ENCODE measurements at regions not wholly inside any gene's neighbourhood (a gene's known extent, or its start where the extent isn't known, plus 50 kb on each side); places are given as distances from the start of the nearest gene placed in this dataset.
"Not testable (repeated sequence)": the region's sequence is repeated elsewhere in the genome, so short reads cannot be mapped to it uniquely, and the experiment has no call there.

DNA sequence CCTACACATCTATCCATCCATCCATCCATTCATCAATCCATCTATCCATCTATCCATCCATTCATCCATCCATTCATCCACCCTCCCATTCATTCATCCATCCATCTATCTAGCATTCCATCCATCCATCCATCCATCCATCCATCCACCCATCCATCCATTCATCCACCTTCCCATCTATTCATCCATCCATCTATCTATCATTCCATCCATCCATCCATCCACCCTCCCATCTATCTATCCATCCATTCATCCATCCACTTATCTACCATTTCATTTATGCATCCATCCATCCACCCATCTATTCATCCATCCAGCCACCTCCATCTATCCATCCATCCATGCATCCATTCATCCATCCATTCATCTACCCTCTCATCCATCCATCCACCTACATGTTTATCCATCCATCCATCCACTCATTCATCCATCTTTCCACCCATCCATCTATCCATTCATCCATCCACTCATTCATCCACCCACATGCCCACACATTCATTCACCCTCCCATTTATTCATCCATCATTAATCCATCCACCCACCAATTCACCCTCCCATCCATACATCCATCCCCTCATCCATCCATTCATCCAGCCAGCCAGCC is 258.5 kb downstream of the CRLF2 start:
- DNase-seq, result no peak

GRCh38 chrX:952816-953215 is 259.6 kb downstream of the CRLF2 start:
- no peak for DNase-seq

DNA sequence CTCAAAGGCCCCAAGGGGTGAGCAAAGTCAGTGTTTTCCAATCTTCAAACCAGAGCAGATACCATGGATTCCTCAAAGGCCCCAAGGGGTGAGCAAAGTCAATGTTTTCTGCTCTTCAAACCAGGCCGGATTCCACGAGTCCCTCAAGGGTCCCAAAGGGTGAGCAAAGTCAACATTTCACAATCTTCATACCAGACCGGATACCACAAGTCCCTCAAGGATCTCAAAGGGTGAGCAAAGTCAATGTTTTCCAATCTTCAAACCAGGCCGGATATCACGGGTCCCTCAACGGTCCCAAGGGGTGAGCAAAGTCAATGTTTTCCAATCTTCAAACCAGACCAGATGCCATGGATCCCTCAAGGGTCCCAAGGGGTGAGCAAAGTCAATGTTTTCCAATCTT is 265.2 kb downstream of the CRLF2 start:
- DNase-seq, result not testable (repeated sequence)

DNA sequence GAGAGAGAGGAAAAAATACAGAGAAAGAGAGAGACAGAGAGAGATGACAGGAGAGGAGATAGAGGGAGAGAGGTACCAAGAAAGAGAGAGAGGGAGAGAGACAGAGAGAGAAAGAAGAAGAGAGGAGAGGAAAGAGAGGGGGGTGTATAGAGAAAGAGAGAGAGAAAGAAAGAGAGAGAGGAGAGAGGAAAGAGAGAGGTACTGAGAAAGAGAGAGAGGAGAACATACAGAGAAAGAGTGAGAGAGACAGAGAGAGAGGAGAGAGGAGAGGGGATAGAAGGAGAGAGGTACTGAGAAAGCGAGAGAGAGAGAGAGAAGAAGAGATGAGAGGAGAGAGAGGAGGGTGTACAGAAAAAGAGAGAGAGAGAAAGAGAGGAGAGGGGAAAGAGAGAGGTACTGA is 269.4 kb downstream of the CRLF2 start:
- no peak for DNase-seq

DNA sequence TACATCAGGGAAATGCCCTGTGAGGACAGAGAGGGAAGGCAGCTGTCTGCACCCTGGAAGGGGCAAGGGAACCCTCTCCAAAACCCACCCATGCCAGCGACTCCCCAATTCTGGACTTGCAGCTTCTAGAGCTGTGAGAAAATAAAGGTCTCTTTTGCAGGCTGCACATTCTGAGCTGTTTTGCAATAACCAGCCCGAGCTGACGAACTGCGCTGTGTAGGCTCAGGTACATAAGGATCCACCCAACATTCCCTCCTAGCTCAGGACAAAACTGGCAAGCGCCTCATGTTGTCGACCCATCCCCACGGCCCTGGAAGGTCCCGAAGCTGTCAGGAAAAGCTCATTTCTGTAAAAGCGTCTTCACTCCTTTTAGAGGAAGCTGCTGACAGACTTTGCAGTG is 271.8 kb downstream of the CRLF2 start:
- DNase-seq, result no peak

- DNase-seq, result no peak
Observed at GRCh38 chrX:936979-937769, 275.3 kb downstream of the CRLF2 start.

GRCh38 chrX:933611-934010 is 278.8 kb downstream of the CRLF2 start:
- no peak for DNase-seq

DNA sequence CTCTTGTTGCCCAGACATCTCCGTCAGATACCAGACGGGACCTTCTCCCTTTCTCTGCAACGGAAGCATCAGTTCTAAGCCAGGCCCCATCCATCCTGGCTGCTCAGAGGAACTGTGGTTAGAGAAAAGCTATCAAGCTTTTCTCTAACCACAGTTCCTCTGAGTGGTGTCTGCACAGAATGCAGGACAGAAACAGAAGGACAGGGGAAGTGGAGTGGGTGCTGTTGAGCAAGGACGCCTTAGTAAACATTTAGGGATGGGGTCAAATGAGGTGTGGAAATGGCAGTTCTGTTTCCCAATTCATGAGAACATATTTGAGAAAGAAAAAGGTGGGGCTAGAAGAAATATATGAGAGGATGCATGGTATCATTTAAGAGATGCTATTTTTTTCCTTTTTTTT is 283.8 kb downstream of the CRLF2 start:
- DNase-seq, result no peak

DNA sequence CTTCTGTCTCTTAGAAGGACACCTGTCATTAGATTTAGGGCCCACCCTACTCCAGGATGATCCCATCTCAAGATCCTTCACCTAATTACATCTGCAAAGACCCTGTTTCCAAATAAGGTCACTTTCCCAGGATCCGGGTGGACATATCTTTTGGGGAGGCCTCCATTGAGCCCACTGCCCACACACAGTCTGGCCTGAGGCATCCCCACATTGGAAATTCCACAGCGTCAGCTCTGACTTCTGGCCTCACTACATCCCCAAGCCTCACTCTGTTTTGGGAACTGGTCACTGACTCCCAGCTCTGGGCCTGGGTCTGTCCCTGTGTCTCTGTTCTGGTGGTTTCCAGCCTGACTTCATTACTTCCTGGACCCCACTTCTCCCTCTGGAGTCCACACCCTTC is 285.5 kb downstream of the CRLF2 start:
- DNase-seq, result no peak

DNA sequence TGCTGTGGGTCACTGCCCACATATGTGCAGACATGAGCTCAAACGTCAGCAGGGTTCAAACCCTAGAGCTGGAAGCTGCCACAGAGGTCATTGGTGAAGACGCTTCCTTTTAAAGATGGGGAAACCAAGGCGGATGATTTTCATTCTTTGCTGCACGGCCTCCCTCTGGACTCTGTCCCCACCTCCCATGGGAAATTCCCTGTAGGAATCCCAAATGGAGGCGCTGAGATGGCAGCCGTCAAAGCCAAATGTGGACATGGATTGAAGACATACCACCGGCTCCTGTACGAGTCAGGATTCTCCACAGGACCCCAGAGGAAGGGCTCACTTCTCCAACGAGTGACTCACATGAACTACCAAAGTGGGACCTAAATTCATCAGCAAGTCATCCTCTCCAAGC is 286.4 kb downstream of the CRLF2 start:
- no peak for DNase-seq

DNA sequence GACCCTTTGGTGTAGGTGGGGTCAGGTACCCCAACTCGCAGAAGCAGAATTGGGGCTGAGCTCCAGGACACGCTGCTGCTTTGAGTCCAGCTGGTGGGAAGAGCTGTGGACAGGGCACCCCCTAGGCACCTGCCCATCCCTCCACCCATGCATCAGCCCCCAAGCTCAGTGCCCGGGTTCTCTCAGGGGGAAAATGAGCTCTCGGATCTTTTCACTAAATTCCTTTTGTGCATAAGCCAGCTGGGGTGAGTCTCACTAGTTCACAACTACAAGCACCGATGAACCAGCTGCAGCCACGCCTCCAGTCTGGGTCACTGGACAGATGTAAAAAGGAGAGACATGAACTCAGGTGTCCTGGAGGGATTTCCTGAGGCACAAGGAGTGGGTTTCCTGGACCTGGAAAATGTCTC is 286.8 kb downstream of the CRLF2 start:
- no peak for DNase-seq

DNA sequence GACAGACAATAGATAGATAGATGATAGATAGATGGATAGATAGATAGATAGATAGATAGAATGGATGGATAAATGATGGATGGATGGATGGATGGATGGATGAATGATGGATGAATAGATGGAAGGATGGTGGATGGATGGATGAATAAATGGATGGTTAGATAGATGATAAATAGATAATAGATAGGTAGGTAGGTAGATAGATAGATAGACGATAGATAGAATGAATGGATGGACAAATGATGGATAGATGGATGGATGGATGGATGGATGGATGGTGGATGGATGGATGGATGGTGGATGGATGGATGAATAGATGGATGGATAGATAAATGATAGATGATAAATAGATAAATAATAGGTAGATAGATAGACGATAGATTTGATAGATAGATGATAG is 287.4 kb downstream of the CRLF2 start:
- no peak for DNase-seq

DNA sequence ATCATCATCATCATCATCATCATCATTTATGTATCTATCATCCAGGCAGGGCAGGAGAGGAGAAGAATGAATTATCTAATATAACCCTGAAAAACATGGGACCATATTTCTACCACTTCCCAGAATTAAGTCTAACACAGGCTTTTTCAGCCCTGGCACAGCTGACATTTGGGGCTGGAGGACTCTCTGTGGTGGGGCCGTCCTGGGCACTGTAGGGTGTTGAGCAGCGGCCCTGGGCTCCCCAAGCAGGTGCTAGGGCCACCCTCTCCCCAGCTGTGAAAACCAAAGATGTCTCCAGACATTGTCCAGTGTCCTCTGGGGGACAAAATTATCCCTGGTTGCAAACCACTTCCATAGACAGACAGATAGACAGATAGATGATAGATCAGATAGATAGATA is 288.4 kb downstream of the CRLF2 start:
- DNase-seq, result no peak

DNA sequence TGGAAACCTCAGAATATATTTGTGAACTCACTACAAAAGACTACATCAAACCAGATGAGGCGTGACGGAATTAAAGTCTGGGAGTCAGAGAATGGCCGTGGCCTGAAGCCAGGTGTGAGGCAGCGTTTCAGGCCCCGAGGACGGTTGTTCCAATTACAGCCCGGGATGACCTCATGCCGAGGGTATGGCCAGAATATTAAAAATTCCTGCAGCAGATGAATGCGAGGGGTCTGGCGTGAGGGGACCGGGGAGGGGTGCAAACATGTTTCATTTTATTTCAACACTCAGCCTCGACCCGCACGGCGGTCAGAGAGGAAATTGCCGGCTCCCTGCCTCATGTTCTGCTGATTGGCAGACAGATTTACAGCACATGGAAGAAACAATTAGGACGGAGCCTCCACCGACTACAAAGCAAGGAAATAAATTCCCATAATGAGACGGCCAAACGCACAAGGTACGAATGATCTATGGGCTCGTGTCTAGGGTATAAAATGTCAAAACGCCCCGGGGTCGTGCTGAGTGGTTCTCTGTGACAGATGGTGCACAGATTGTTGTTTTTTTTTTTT is 289.7 kb downstream of the SHOX start:
- no peak for DNase-seq

- no peak for DNase-seq
Observed at GRCh38 chrX:916230-916599, 285.6 kb downstream of the SHOX start.

- DNase-seq, result no peak
Observed at GRCh38 chrX:915427-916229, 285.0 kb downstream of the SHOX start.

- no peak for DNase-seq
Observed at GRCh38 chrX:914206-914605, 283.6 kb downstream of the SHOX start.

DNA sequence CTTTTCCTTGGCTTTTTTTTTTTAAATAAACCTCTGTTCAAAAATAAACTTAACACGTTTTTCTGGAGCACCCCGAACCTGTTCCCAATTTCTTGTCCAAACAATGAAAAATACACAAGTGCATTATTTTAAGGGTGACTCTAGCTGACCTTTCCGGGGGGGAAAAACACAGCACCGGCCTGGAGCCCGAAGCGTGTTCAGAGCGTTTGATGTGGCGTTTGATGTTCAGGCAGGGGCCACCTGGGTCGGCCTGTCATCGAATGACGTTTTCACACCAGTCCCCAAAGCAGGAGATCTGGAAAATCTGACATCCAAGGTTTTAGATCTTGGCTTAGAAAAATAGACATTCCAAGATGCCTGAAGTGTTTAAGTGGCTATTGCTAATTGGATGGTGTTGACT is 282.1 kb downstream of the SHOX start:
- DNase-seq, result no peak

- DNase-seq, result not testable (repeated sequence)
Observed at GRCh38 chrX:909068-909467, 278.5 kb downstream of the SHOX start.

DNA sequence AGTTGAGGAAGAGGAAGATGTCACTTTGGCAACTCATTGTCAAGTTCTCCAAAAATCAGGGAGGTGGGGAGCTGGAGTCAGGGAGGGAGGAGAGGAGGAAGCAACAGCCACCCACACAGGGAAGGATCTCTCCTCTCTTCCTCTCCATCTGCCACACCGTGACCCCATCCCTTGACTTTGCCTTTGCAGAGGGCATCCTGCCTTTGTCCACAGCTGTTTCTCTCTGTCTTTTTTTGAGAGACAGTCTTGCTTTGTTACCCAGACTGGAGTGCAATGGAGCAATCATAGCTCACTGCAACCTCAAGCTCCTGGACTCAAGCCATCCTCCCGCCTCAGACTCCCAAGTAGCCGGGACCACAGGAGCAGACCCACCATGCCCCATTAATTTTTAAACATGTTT is 276.0 kb downstream of the SHOX start:
- DNase-seq, result no peak

GRCh38 chrX:905848-906566 is 275.4 kb downstream of the SHOX start:
- no peak for DNase-seq

GRCh38 chrX:903116-903515 is 272.5 kb downstream of the SHOX start:
- DNase-seq, result no peak

- DNase-seq, result no peak
Observed at GRCh38 chrX:896256-896655, 265.7 kb downstream of the SHOX start.

Measured in occipital lobe (tissue), 1 donor.